ENCODE measurements at regions not wholly inside any gene's neighbourhood (a gene's known extent, or its start where the extent isn't known, plus 50 kb on each side); places are given as distances from the start of the nearest gene placed in this dataset.

- Histone ChIP-seq H3K79me2 (no peaks in the 10 kb centered on the region), H3K4me1 (ENCODE audit: insufficient read depth) (no peaks in the 10 kb centered on the region), H3K36me3 (replicated peaks; ENCODE audit: insufficient read depth, low read depth) (no peaks in the 10 kb centered on the region), H3K9me2 (replicated peaks; ENCODE audit: insufficient read depth) (no peaks in the 10 kb centered on the region), H3K9me3 (ENCODE audit: low read depth) (no peaks in the 10 kb centered on the region), H2AFZ (no peak overlapping the region), H4K20me1 (ENCODE audit: insufficient read depth, poor library complexity, severe bottlenecking) (no peaks in the 10 kb centered on the region), H3K4me3 (no peak overlapping the region), H3K27me3 (peaks cover 24% of the 10 kb centered on the region), H3K27ac (no peak overlapping the region), H3K4me2 (peak overlapping the region; percentile 84)
- TF ChIP-seq EZH2 (IDR thresholded peaks at IDR 0.05; ENCODE audit: borderline replicate concordance) (no peak), EZH2phosphoT487 (IDR thresholded peaks at IDR 0.05; ENCODE audit: low read depth, severe bottlenecking, unreplicated experiment) (no peak)
- TF ChIP-seq, protein P1, sequence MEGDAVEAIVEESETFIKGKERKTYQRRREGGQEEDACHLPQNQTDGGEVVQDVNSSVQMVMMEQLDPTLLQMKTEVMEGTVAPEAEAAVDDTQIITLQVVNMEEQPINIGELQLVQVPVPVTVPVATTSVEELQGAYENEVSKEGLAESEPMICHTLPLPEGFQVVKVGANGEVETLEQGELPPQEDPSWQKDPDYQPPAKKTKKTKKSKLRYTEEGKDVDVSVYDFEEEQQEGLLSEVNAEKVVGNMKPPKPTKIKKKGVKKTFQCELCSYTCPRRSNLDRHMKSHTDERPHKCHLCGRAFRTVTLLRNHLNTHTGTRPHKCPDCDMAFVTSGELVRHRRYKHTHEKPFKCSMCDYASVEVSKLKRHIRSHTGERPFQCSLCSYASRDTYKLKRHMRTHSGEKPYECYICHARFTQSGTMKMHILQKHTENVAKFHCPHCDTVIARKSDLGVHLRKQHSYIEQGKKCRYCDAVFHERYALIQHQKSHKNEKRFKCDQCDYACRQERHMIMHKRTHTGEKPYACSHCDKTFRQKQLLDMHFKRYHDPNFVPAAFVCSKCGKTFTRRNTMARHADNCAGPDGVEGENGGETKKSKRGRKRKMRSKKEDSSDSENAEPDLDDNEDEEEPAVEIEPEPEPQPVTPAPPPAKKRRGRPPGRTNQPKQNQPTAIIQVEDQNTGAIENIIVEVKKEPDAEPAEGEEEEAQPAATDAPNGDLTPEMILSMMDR (IDR thresholded peaks at IDR 0.05; ENCODE audit: poor library complexity) = no peak
- WGBS (ENCODE audit: low lambda C conversion rate, missing lambda C conversion rate) = 48% methylated on average over 8 of the region's 15 CpGs
- DNase-seq (ENCODE audit: low spot score) = no peak
Observed at GRCh38 chr11:70662691-70663098, 264.4 kb downstream of the CTTN start.

- H3K27ac ChIP-seq = no peak overlapping the region
- H3K4me1 ChIP-seq (ENCODE audit: insufficient read depth) = no peaks in the 10 kb centered on the region
- H4K20me1 ChIP-seq (ENCODE audit: insufficient read depth, poor library complexity, severe bottlenecking) = no peaks in the 10 kb centered on the region
- H3K4me3 ChIP-seq = no peak overlapping the region
- TF ChIP-seq EZH2phosphoT487 (IDR thresholded peaks at IDR 0.05; ENCODE audit: low read depth, severe bottlenecking, unreplicated experiment) = no peak
- TF ChIP-seq EZH2 (IDR thresholded peaks at IDR 0.05; ENCODE audit: borderline replicate concordance) = no peak
- TF ChIP-seq, protein P1 (IDR thresholded peaks at IDR 0.05; ENCODE audit: poor library complexity) = no peak
- H2AFZ ChIP-seq = no peak overlapping the region
- no peaks in the 10 kb centered on the region for H3K79me2 ChIP-seq
- H3K36me3 ChIP-seq (replicated peaks; ENCODE audit: insufficient read depth, low read depth) = no peaks in the 10 kb centered on the region
- 83% methylated on average over 5 of the region's 5 CpGs for WGBS (ENCODE audit: low lambda C conversion rate, missing lambda C conversion rate)
- H3K9me2 ChIP-seq (replicated peaks; ENCODE audit: insufficient read depth) = no peaks in the 10 kb centered on the region
- H3K4me2 ChIP-seq = no peak overlapping the region
- no peaks in the 10 kb centered on the region for H3K9me3 ChIP-seq (ENCODE audit: low read depth)
- H3K27me3 ChIP-seq = peaks cover 24% of the 10 kb centered on the region
- DNase-seq (ENCODE audit: low spot score) = no peak
Observed at GRCh38 chr11:70663815-70664214, 265.5 kb downstream of the CTTN start.

GRCh38 chr11:70666311-70666710, 268.0 kb downstream of the CTTN start:
- Histone ChIP-seq H4K20me1 (ENCODE audit: insufficient read depth, poor library complexity, severe bottlenecking) (no peaks in the 10 kb centered on the region), H3K9me2 (replicated peaks; ENCODE audit: insufficient read depth) (no peaks in the 10 kb centered on the region), H3K4me2 (no peak overlapping the region), H3K27me3 (peaks cover 24% of the 10 kb centered on the region), H3K9me3 (ENCODE audit: low read depth) (no peaks in the 10 kb centered on the region), H3K4me3 (no peak overlapping the region), H3K4me1 (ENCODE audit: insufficient read depth) (no peaks in the 10 kb centered on the region), H2AFZ (no peak overlapping the region), H3K79me2 (no peaks in the 10 kb centered on the region), H3K36me3 (replicated peaks; ENCODE audit: insufficient read depth, low read depth) (no peaks in the 10 kb centered on the region), H3K27ac (no peak overlapping the region)
- DNase-seq (ENCODE audit: low spot score) = no peak
- TF ChIP-seq EZH2phosphoT487 (IDR thresholded peaks at IDR 0.05; ENCODE audit: low read depth, severe bottlenecking, unreplicated experiment) (no peak), EZH2 (IDR thresholded peaks at IDR 0.05; ENCODE audit: borderline replicate concordance) (no peak)
- TF ChIP-seq, protein P1 (IDR thresholded peaks at IDR 0.05; ENCODE audit: poor library complexity) = no peak
- 95% methylated on average over 8 of the region's 8 CpGs for WGBS (ENCODE audit: low lambda C conversion rate, missing lambda C conversion rate)

DNA sequence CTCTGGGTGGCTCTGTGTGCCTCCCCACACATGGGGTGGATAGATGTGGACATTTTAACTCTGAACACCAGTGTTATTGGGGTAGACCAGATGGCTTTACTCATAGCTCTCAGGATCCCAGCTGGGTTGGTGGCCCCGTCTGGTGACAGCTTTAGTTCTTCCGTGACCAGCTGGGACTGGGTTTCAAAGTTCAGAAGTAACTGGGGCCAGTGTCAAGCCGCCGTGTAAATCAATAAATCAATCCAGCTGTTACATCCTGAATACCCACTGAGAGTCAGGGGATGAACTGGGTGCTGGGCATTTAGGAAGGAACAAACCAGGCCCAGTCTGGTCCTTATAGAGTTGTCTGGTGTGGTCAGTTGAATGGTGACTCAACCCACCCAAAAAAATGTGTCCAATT, 269.4 kb downstream of the CTTN start:
- Histone ChIP-seq H3K4me3 (no peak overlapping the region), H4K20me1 (ENCODE audit: insufficient read depth, poor library complexity, severe bottlenecking) (no peaks in the 10 kb centered on the region), H2AFZ (no peak overlapping the region), H3K79me2 (no peaks in the 10 kb centered on the region), H3K9me3 (ENCODE audit: low read depth) (no peaks in the 10 kb centered on the region), H3K9me2 (replicated peaks; ENCODE audit: insufficient read depth) (no peaks in the 10 kb centered on the region), H3K4me1 (ENCODE audit: insufficient read depth) (no peaks in the 10 kb centered on the region), H3K27me3 (peaks cover 16% of the 10 kb centered on the region), H3K36me3 (replicated peaks; ENCODE audit: insufficient read depth, low read depth) (no peaks in the 10 kb centered on the region), H3K4me2 (no peak overlapping the region), H3K27ac (no peak overlapping the region)
- no peak for DNase-seq (ENCODE audit: low spot score)
- WGBS (ENCODE audit: low lambda C conversion rate, missing lambda C conversion rate) = 77% methylated on average over 4 of the region's 4 CpGs
- no peak for TF ChIP-seq EZH2 (IDR thresholded peaks at IDR 0.05; ENCODE audit: borderline replicate concordance)
- no peak for TF ChIP-seq EZH2phosphoT487 (IDR thresholded peaks at IDR 0.05; ENCODE audit: low read depth, severe bottlenecking, unreplicated experiment)
- TF ChIP-seq, protein P1 (IDR thresholded peaks at IDR 0.05; ENCODE audit: poor library complexity) = no peak
